Heart left ventricle (tissue), 16 donors: ENCODE measurements at regions not wholly inside any gene's neighbourhood (a gene's known extent, or its start where the extent isn't known, plus 50 kb on each side); places are given as distances from the start of the nearest gene placed in this dataset.

Experiments used
- ATAC-seq, 4 donors: fragments of 200-7000 bp; cut with Tn5 transposase; one replicate each; pipeline ENCODE4 v1.9.1; 2020 to 2022; ENCODE audit warnings: moderate library complexity in 4 of 4, mild to moderate bottlenecking in 3 of 4, moderate number of reproducible peaks in 1 of 4
- DNase-seq, 5 donors: peaks; one replicate each; pipeline ENCODE4 v3.0.0-alpha.2; 2020
- H3K27ac ChIP-seq, 12 donors: fragments of 200-600 bp; sonication (generic) in 4 of 12; one replicate each; pipeline versions ENCODE4 v1.5.0 to v1.8.0; 2016 to 2022; ENCODE audit warnings: mild to moderate bottlenecking in 2 of 12
- H3K27me3 ChIP-seq, 9 donors: fragments of 200-600 bp; sonication (generic) in 2 of 9; one replicate each; pipeline versions ENCODE4 v1.5.1 to v1.8.0; 2016 to 2022; ENCODE audit warnings: mild to moderate bottlenecking in 3 of 9
- H3K36me3 ChIP-seq, 9 donors: fragments of 200-600 bp; sonication (generic) in 2 of 9; one replicate each; pipeline versions ENCODE4 v1.5.0 to v1.8.0; 2018 to 2022; ENCODE audit warnings: mild to moderate bottlenecking in 2 of 9
- H3K4me1 ChIP-seq, 12 donors: fragments of 200-600 bp; sonication (generic) in 4 of 12; one replicate each; pipeline versions ENCODE4 v1.5.0 to v1.8.0; 2016 to 2022; ENCODE audit warnings: mild to moderate bottlenecking in 3 of 12
- H3K4me3 ChIP-seq, 12 donors: fragments of 200-600 bp; sonication (generic) in 4 of 12; one replicate each; pipeline versions ENCODE4 v1.5.0 to v1.8.0; 2017 to 2022; ENCODE audit warnings: mild to moderate bottlenecking in 9 of 12, moderate library complexity in 4 of 12
- H3K9me3 ChIP-seq, 12 donors: fragments of 200-600 bp; sonication (generic) in 4 of 12; one replicate each; pipeline versions ENCODE4 v1.5.0 to v1.8.0; 2016 to 2022; ENCODE audit warnings: mild to moderate bottlenecking in 1 of 12
- POLR2A ChIP-seq, 2 donors: fragments of 450-650 bp; IDR thresholded peaks; one replicate each; pipeline ENCODE4 v1.6.1; 2017; ENCODE audit warnings: antibody characterized with exemption in 2 of 2, mild to moderate bottlenecking in 2 of 2, moderate library complexity in 2 of 2
- WGBS, 4 donors: extraction: QIAGEN DNeasy Blood & Tissue Kit in 2 of 4; methylation state at CpG; one replicate each; pipeline versions ENCODE4 v1.1.5 to v1.1.7; 2013 to 2018; 5-methylcytosine and 5-hydroxymethylcytosine counted together
- intact Hi-C, 10 donors: fragments of 100-400 bp; cut with DNase I; formaldehyde crosslinking; loops; one replicate each; pipeline versions ENCODE4 v1.11.1 to v1.14.2; 2022
- TF ChIP-seq, protein P1 (sequence below), 12 donors: fragments of 200-600 bp; sonication (generic) in 4 of 12; IDR thresholded peaks; one replicate each; pipeline versions ENCODE4 v1.5.0 to v1.8.0; 2018 to 2022; ENCODE audit warnings: antibody characterized with exemption in 12 of 12, mild to moderate bottlenecking in 5 of 12
- donor health status: ischemic (EF 13 %, LVEDD 7.1; RV severe dilation, severe dysfunction).
- donor health status: healthy with polysubstance abuse.
- donor health status: DM: no; HTN: yes; CAD: no.
- donor health status: DM: no; HTN: no; CAD: no.
- donor health status: ischemic (EF 25% LVEDD 6.9; RV normal size, moderate dysfunction).
- donor health status: ischemic (EF 25% LVEDD 5.7; RV mildly dilated, moderate dysfunction).
- donor health status: healthy.
- donor health status: DM: yes; HTN: yes; CAD: no.
- donor health status: ischemic (EF 35%, LVEDD 5.7; RV mildly dilated, moderate dysfunction).
- donor health status: nonischemic (EF 11% LVEDD 7.7; RV severe dilation, severe dysfunction).
- donor health status: DM: yes; HTN: yes; CAD: no.
- donor health status: PGD.
- donor health status: ischemic (EF 29% LVEDD 5.4; RV normal size, mild dysfunction).
- donor health status: nonischemic (EF 23%, LVEDD 6.1; RV moderate dilation, normal function).

DNA sequence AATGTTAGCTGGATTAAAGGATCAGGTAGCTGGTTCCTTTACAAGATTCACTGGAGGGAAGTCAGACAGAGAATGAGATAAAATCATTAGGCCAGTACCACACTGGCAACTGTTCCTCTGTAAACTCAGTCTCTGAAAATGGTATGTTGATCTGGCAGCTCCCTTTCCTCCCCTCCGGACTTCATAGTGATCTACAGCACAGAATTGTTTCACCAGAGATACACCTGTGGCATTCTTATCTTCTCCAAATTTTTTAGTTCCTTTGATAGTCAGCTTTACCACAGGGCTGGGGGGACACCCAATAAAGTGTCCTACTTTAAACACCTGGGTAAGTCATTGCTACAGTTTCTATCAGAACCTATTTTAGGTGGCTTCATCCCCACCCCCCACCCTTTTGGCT lies 304.3 kb upstream of the KCNH8 start:
- intact Hi-C loops, result no loop called here
- TF ChIP-seq, protein P1, sequence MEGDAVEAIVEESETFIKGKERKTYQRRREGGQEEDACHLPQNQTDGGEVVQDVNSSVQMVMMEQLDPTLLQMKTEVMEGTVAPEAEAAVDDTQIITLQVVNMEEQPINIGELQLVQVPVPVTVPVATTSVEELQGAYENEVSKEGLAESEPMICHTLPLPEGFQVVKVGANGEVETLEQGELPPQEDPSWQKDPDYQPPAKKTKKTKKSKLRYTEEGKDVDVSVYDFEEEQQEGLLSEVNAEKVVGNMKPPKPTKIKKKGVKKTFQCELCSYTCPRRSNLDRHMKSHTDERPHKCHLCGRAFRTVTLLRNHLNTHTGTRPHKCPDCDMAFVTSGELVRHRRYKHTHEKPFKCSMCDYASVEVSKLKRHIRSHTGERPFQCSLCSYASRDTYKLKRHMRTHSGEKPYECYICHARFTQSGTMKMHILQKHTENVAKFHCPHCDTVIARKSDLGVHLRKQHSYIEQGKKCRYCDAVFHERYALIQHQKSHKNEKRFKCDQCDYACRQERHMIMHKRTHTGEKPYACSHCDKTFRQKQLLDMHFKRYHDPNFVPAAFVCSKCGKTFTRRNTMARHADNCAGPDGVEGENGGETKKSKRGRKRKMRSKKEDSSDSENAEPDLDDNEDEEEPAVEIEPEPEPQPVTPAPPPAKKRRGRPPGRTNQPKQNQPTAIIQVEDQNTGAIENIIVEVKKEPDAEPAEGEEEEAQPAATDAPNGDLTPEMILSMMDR (IDR thresholded peaks at IDR 0.05), result no peak
- no peak for TF ChIP-seq POLR2A (IDR thresholded peaks at IDR 0.05)
- 31 to 43% (median 41%) methylated on average over 1 of the region's 1 CpG for WGBS, 4 donors

DNA sequence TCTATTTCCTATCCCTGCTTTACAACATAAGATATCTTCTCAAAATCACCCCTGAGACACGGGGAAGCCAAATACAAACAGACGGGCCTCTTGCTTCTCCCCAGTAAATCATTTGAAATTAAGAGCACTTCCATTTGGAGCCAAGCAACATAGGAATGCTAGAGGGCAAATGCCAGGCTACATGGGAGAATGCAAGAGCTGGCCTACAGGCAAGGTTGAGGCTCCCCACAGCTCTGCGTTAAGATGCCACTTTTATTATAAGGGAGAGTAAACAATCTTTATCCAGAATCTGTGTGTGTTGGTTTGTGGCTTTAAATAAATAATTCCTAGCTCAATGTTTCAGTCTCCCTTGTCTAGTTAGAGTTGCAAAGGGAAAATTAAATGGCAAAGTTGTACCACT lies 305.1 kb upstream of the KCNH8 start:
- intact Hi-C loops, result no loop called here
- 69 to 85% (median 78%) methylated on average over 3 of the region's 3 CpGs for WGBS, 4 donors
- no peak overlapping the region for H3K4me3 ChIP-seq
- no peak overlapping the region for H3K27ac ChIP-seq
- H3K36me3 ChIP-seq, result no peaks in the 10 kb centered on the region
- TF ChIP-seq, protein P1 (IDR thresholded peaks at IDR 0.05), result no peak
- no peak for TF ChIP-seq POLR2A (IDR thresholded peaks at IDR 0.05)
- ATAC-seq (no peak), DNase-seq (no peak)
- peaks cover 0 to 5% (median 0%) of the 10 kb centered on the region in 12 donors for H3K4me1 ChIP-seq
- no peaks in the 10 kb centered on the region for H3K27me3 ChIP-seq
- H3K9me3 ChIP-seq, result no peaks in the 10 kb centered on the region

More for the DNA sequence above, 304.3 kb upstream of the KCNH8 start:
- Histone ChIP-seq H3K27me3 (no peaks in the 10 kb centered on the region), H3K36me3 (no peaks in the 10 kb centered on the region), H3K4me1 (peaks cover 0 to 5% (median 0%) of the 10 kb centered on the region in 12 donors), H3K4me3 (no peak overlapping the region), H3K27ac (no peak overlapping the region), H3K9me3 (no peaks in the 10 kb centered on the region)
- DNase-seq (no peak), ATAC-seq (no peak)

DNA sequence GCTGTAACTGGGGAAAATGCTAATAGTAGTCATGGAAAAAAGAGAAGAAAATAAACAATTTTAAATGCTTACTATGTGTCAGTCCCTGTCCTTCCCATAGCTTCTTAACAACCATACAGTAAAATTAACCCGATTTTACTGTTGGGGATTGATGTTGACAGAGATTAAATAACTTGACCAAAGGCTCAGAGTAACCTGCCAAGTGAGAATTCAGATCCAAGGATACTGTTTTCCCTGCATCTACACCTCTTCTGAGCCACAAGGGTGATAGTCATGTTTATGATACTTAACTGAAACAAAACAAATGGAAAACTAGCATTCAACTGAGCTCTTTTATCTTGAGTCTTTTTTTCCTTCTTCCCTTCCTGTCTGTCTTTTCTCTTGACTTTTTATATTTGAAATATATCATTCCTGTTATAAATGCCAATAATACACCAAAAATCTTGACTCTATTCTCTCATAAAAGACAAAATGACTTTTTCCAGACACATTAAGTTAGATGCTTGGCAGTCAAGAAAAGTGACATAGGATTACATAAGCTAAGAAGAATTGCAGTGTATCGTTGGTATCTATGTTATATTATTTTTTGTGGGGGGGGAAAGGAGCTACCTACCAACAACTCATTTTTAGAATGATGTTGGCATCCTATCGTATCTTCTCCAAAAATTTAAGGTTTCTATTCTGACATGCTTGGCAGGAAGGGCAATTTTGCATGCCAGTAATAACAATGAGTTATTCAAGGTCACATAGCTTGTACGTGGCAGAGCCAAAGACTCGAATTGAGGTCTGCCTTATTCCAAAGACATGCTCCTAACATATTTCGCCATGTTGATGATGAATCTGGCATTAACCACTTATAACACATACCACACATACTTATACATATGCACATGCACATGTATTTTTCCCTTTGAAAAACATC lies 306.6 kb upstream of the KCNH8 start:
- Histone ChIP-seq H3K36me3 (no peaks in the 10 kb centered on the region), H3K27ac (no peak overlapping the region), H3K9me3 (no peaks in the 10 kb centered on the region), H3K4me3 (no peak overlapping the region), H3K4me1 (peaks cover 0 to 5% (median 0%) of the 10 kb centered on the region in 12 donors), H3K27me3 (no peaks in the 10 kb centered on the region)
- TF ChIP-seq, protein P1 (IDR thresholded peaks at IDR 0.05), result no peak
- no peak for TF ChIP-seq POLR2A (IDR thresholded peaks at IDR 0.05)
- intact Hi-C loops, result no loop called here
- 39 to 59% (median 44%) methylated on average over 6 of the region's 6 CpGs for WGBS, 4 donors
- no peak for ATAC-seq
- DNase-seq, result no peak

DNA sequence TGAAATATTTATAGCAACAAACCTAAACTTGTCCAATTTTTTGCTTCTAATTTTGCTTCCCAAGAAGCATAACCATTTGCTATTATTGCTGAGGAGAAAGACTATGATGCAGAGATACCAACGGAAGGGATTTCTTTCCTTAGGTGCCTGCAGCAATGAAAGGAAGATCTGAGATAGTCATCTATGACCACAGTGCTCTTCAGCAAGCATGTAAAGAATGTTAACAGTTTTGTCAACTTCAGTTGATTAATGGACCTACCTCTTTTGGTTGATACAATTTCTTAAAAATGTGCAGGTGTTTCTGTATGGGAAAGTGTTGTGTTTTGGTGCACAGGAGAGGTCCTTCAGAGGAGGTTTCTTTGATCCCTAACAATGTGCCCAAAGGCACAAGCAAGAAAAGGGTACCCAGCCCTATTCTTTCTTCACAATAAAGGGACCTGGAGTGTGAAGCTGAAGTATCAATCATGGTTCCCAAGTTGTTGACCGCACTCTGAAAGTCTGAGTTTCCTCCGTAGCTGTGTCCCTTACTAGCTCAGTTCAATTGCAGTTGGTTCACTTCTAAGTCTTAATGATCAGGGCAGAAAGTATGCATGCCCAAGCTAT lies 307.7 kb upstream of the KCNH8 start:
- H3K36me3 ChIP-seq, result no peaks in the 10 kb centered on the region
- 82 to 95% (median 84%) methylated on average over 3 of the region's 3 CpGs for WGBS, 4 donors
- ATAC-seq, result no peak
- peaks cover 0 to 5% (median 0%) of the 10 kb centered on the region in 12 donors for H3K4me1 ChIP-seq
- no peak for DNase-seq
- H3K9me3 ChIP-seq, result no peaks in the 10 kb centered on the region
- TF ChIP-seq POLR2A (IDR thresholded peaks at IDR 0.05), result no peak
- TF ChIP-seq, protein P1 (IDR thresholded peaks at IDR 0.05), result no peak
- no peaks in the 10 kb centered on the region for H3K27me3 ChIP-seq
- no peak overlapping the region for H3K4me3 ChIP-seq
- no peak overlapping the region for H3K27ac ChIP-seq
- intact Hi-C loops, result no loop called here
